ENCODE measurements at regions not wholly inside any gene's neighbourhood (a gene's known extent, or its start where the extent isn't known, plus 50 kb on each side); places are given as distances from the start of the nearest gene placed in this dataset.

GRCh38 chr7:119350334-119350733 is 922.6 kb upstream of the KCND2 start:
- TF ChIP-seq ZNF70 (CRISPR knock-in tag; IDR thresholded peaks at IDR 0.05): no peak
- ATAC-seq: no peak

- no peak for ATAC-seq
- no peak for TF ChIP-seq CSRNP3 (CRISPR knock-in tag; IDR thresholded peaks at IDR 0.05)
- no peak for TF ChIP-seq TSHZ2 (CRISPR knock-in tag; IDR thresholded peaks at IDR 0.05)
- TF ChIP-seq POU6F1 (CRISPR knock-in tag; IDR thresholded peaks at IDR 0.05; ENCODE audit: borderline replicate concordance, low read depth): no peak
- no peak for TF ChIP-seq CSDC2 (CRISPR knock-in tag; IDR thresholded peaks at IDR 0.05)
- no peak for TF ChIP-seq RARB (CRISPR knock-in tag; IDR thresholded peaks at IDR 0.05)
- no peak for TF ChIP-seq ZNF70 (CRISPR knock-in tag; IDR thresholded peaks at IDR 0.05)
Observed at GRCh38 chr7:119351320-119351719, 921.7 kb upstream of the KCND2 start.

GRCh38 chr7:119374436-119374835 is 898.5 kb upstream of the KCND2 start:
- ATAC-seq: no peak
- TF ChIP-seq TOX (CRISPR knock-in tag; IDR thresholded peaks at IDR 0.05; ENCODE audit: borderline replicate concordance): no peak
- no peak for TF ChIP-seq TSHZ2 (CRISPR knock-in tag; IDR thresholded peaks at IDR 0.05)
- TF ChIP-seq CSRNP3 (CRISPR knock-in tag; IDR thresholded peaks at IDR 0.05): no peak
- TF ChIP-seq ZC3H10 (CRISPR knock-in tag; IDR thresholded peaks at IDR 0.05): no peak
- no peak for TF ChIP-seq OSR1 (CRISPR knock-in tag; IDR thresholded peaks at IDR 0.05)
- TF ChIP-seq ZFP3 (CRISPR knock-in tag; IDR thresholded peaks at IDR 0.05): no peak
- TF ChIP-seq PATZ1 (CRISPR knock-in tag; IDR thresholded peaks at IDR 0.05; ENCODE audit: borderline replicate concordance): no peak
- TF ChIP-seq RARB (CRISPR knock-in tag; IDR thresholded peaks at IDR 0.05): no peak
- no peak for TF ChIP-seq ARNTL (CRISPR knock-in tag; IDR thresholded peaks at IDR 0.05; ENCODE audit: borderline replicate concordance, low read depth)
- no peak for TF ChIP-seq ISL1 (CRISPR knock-in tag; IDR thresholded peaks at IDR 0.05)

GRCh38 chr7:119377861-119378260 is 895.1 kb upstream of the KCND2 start:
- TF ChIP-seq OSR1 (CRISPR knock-in tag; IDR thresholded peaks at IDR 0.05) (no peak), TOX (CRISPR knock-in tag; IDR thresholded peaks at IDR 0.05; ENCODE audit: borderline replicate concordance) (no peak), ZC3H10 (CRISPR knock-in tag; IDR thresholded peaks at IDR 0.05) (no peak), PATZ1 (CRISPR knock-in tag; IDR thresholded peaks at IDR 0.05; ENCODE audit: borderline replicate concordance) (no peak), ESRRG (CRISPR knock-in tag; IDR thresholded peaks at IDR 0.05) (no peak), ZFP30 (CRISPR knock-in tag; IDR thresholded peaks at IDR 0.05) (no peak), BACH2 (CRISPR knock-in tag; IDR thresholded peaks at IDR 0.05; ENCODE audit: borderline replicate concordance) (no peak), CSRNP3 (CRISPR knock-in tag; IDR thresholded peaks at IDR 0.05) (no peak), ZNF70 (CRISPR knock-in tag; IDR thresholded peaks at IDR 0.05) (no peak), PPARA (CRISPR knock-in tag; IDR thresholded peaks at IDR 0.05; ENCODE audit: borderline replicate concordance) (no peak), RARB (CRISPR knock-in tag; IDR thresholded peaks at IDR 0.05) (no peak), ZNF565 (CRISPR knock-in tag; conservative IDR thresholded peaks at IDR 0.05; ENCODE audit: low read depth) (no peak)
- no peak for ATAC-seq

All from SK-N-SH treated with all-trans-retinoic acid at 6 μM for 48 hours (cell line).